Prostate gland (tissue), 2 donors: ENCODE measurements at regions not wholly inside any gene's neighbourhood (a gene's known extent, or its start where the extent isn't known, plus 50 kb on each side); places are given as distances from the start of the nearest gene placed in this dataset.

ENCODE experiments used
- CTCF ChIP-seq, 4 experiments: fragments of 200-600 bp in 2 of 4; fragments of 450-650 bp in 2 of 4; sonication (generic) in 2 of 4; IDR thresholded peaks; 1 replicate in 3 of 4; 2 replicates in 1 of 4; pipeline ENCODE4 v1.5.1; 2016 to 2019; ENCODE audit warnings: antibody characterized with exemption in 4 of 4, mild to moderate bottlenecking in 2 of 4, moderate library complexity in 2 of 4
- POLR2A ChIP-seq: fragments of 450-650 bp; IDR thresholded peaks from one replicate; pipeline ENCODE4 v1.6.1; 2016; ENCODE audit warnings: antibody characterized with exemption, mild to moderate bottlenecking
- POLR2AphosphoS5 ChIP-seq: sonication (generic); formaldehyde crosslinking; IDR thresholded peaks from one replicate; pipeline ENCODE4 v1.6.1; 2017; ENCODE audit warnings: antibody characterized with exemption

GRCh38 chr12:111269718-111270117, 99.2 kb downstream of the PHETA1 start:
- TF ChIP-seq CTCF (IDR thresholded peaks at IDR 0.05) = no peak
- TF ChIP-seq POLR2A = no peak
- no peak for TF ChIP-seq POLR2AphosphoS5
